HCT116 (cell line): ENCODE measurements at regions not wholly inside any gene's neighbourhood (a gene's known extent, or its start where the extent isn't known, plus 50 kb on each side); places are given as distances from the start of the nearest gene placed in this dataset.

ENCODE experiments used
- ATAC-seq: fragments of 200-7000 bp; cut with Tn5 transposase; 2 replicates; pipeline ENCODE4 v1.9.1; 2020; ENCODE audit warnings: mild to moderate bottlenecking, moderate library complexity
- BruUV-seq: library from RNA; stranded (reverse); fragments of 400-500 nt; replicated peaks from 2 replicates; lab custom pipeline; 2021; lab: Mats Ljungman, UMichigan
- CTCF ChIA-PET: fragments of 300-600 bp; sonication (Branson Sonifier 250); formaldehyde crosslinking; loops from one replicate; lab custom pipeline; 2021; ENCODE audit warnings: antibody characterized with exemption; lab: Charles Lee
- POLR2A ChIA-PET: fragments of 300-600, 350-600 bp; sonication (Branson Sonifier 250); formaldehyde crosslinking; loops from one replicate; lab custom pipeline; 2021; ENCODE audit warnings: antibody characterized with exemption; lab: Charles Lee
- RAD21 ChIA-PET, 2 experiments: fragments of 300-600 bp; sonication (Branson Sonifier 250); formaldehyde crosslinking; loops; one replicate each; lab custom pipeline; 2023; ENCODE audit warnings: low total read pairs in 2 of 2; ENCODE audit not compliant: uncharacterized antibody in 2 of 2, unreplicated experiment in 2 of 2, low non-redundant PET in 1 of 2; lab: Charles Lee
- DNase-seq: peaks from one replicate; pipeline ENCODE4 v3.0.0-alpha.2; 2010; ENCODE audit warnings: low read depth, low spot score
- H2AFZ ChIP-seq: fragments of 200-600 bp; shearing (Covaris generic), sonication (generic); 2 replicates; pipeline ENCODE4 v1.6.1; 2017; ENCODE audit warnings: low read depth, mixed run types, mixed read lengths, antibody characterized with exemption, low read length; ENCODE audit not compliant: poor library complexity, severe bottlenecking
- H3K27ac ChIP-seq: 2 replicates; pipeline ENCODE4 v1.5.1; 2012; ENCODE audit warnings: low read depth, low read length
- H3K27me3 ChIP-seq: fragments of 200-600 bp; sonication (generic); 2 replicates; pipeline ENCODE4 v1.6.1; 2016; ENCODE audit warnings: mixed run types, low read length, mixed read lengths; ENCODE audit not compliant: insufficient read depth
- H3K36me3 ChIP-seq, 2 experiments: fragments of 200-500 bp in 1 of 2; fragments of 200-600 bp in 1 of 2; sonication (Bioruptor generic) in 1 of 2; sonication (generic) in 1 of 2; 2 replicates each; pipeline versions ENCODE4 v1.5.1 to v1.6.1; 2014 to 2016; ENCODE audit warnings: low read length in 2 of 2, inconsistent platforms in 1 of 2, mixed read lengths in 1 of 2, mixed run types in 1 of 2; ENCODE audit not compliant: insufficient read depth in 2 of 2, control insufficient read depth in 1 of 2
- H3K4me1 ChIP-seq, 2 experiments: fragments of 200-600 bp in 1 of 2; sonication (generic) in 1 of 2; 2 replicates each; pipeline versions ENCODE4 v1.5.1 to v1.6.1; 2012 to 2017; ENCODE audit warnings: low read length in 2 of 2, inconsistent platforms in 1 of 2, mild to moderate bottlenecking in 1 of 2, mixed read lengths in 1 of 2, mixed run types in 1 of 2, moderate library complexity in 1 of 2; ENCODE audit not compliant: insufficient read depth in 2 of 2, control insufficient read depth in 1 of 2
- H3K4me2 ChIP-seq: fragments of 200-600 bp; sonication (generic); 2 replicates; pipeline ENCODE4 v1.6.1; 2017; ENCODE audit warnings: mixed run types, low read length, mixed read lengths
- H3K4me3 ChIP-seq, 2 experiments: fragments of 200-600 bp in 1 of 2; sonication (generic) in 1 of 2; replicated peaks in 1 of 2; 2 replicates each; pipeline ENCODE4 v1.5.1; 2011 to 2016; ENCODE audit warnings: low read length in 2 of 2, control low read depth in 1 of 2, low read depth in 1 of 2, mild to moderate bottlenecking in 1 of 2, mixed read lengths in 1 of 2, mixed run types in 1 of 2
- H3K79me2 ChIP-seq: fragments of 200-600 bp; sonication (generic); 2 replicates; pipeline ENCODE4 v1.6.1; 2017; ENCODE audit warnings: mild to moderate bottlenecking, mixed run types, low read length, moderate library complexity, mixed read lengths; ENCODE audit not compliant: insufficient read depth
- H3K9ac ChIP-seq: fragments of 200-600 bp; sonication (generic); 2 replicates; pipeline ENCODE4 v1.6.1; 2016; ENCODE audit warnings: low read length, mixed read lengths
- H3K9me2 ChIP-seq: fragments of 200-600 bp; sonication (generic), shearing (Covaris generic); 2 replicates; pipeline ENCODE4 v1.6.1; 2017; ENCODE audit warnings: mixed run types, mild to moderate bottlenecking, moderate library complexity; ENCODE audit not compliant: insufficient read depth
- H3K9me3 ChIP-seq, 2 experiments: fragments of 200-500 bp in 1 of 2; fragments of 200-600 bp in 1 of 2; sonication (Bioruptor generic) in 1 of 2; sonication (generic) in 1 of 2; 2 replicates each; pipeline ENCODE4 v1.6.1; 2014 to 2017; ENCODE audit warnings: low read length in 2 of 2, mixed read lengths in 2 of 2, inconsistent platforms in 1 of 2, low read depth in 1 of 2, mild to moderate bottlenecking in 1 of 2, mixed run types in 1 of 2, moderate library complexity in 1 of 2; ENCODE audit not compliant: control insufficient read depth in 1 of 2, insufficient read depth in 1 of 2
- H4K20me1 ChIP-seq: fragments of 200-600 bp; sonication (generic), shearing (Covaris generic); 2 replicates; pipeline ENCODE4 v1.6.1; 2017; ENCODE audit warnings: mixed run types, mild to moderate bottlenecking, moderate library complexity; ENCODE audit not compliant: insufficient read depth
- EGR1 ChIP-seq: IDR thresholded peaks from 2 replicates; pipeline ENCODE4 v1.6.1; 2012; ENCODE audit warnings: low read depth
- ELF1 ChIP-seq: IDR thresholded peaks from 2 replicates; pipeline ENCODE4 v1.6.1; 2012; ENCODE audit warnings: low read depth, borderline replicate concordance
- FOSL1 ChIP-seq: IDR thresholded peaks from 2 replicates; pipeline ENCODE4 v1.6.1; 2012; ENCODE audit warnings: low read depth
- JUND ChIP-seq: IDR thresholded peaks from 2 replicates; pipeline ENCODE4 v1.6.1; 2012
- POLR2A ChIP-seq: IDR thresholded peaks from 2 replicates; pipeline ENCODE4 v1.7.0; 2011; ENCODE audit warnings: borderline replicate concordance; ENCODE audit not compliant: insufficient read depth, insufficient read length; ENCODE audit errors: extremely low read depth
- RAD21 ChIP-seq: IDR thresholded peaks from 2 replicates; pipeline ENCODE4 v1.6.1; 2012; ENCODE audit warnings: low read depth, mild to moderate bottlenecking
- SIN3A ChIP-seq: IDR thresholded peaks from 2 replicates; pipeline ENCODE4 v1.6.1; 2012; ENCODE audit warnings: low read depth
- SRF ChIP-seq: IDR thresholded peaks from 2 replicates; pipeline ENCODE4 v1.6.1; 2012; ENCODE audit warnings: low read depth
- TCF7L2 ChIP-seq: IDR thresholded peaks from 2 replicates; pipeline ENCODE4 v1.7.0; 2011; ENCODE audit warnings: borderline replicate concordance, inconsistent platforms; ENCODE audit not compliant: insufficient read depth, insufficient read length; ENCODE audit errors: extremely low read depth
- ZNF274 ChIP-seq: fragments of 200-500 bp; sonication (Bioruptor generic); IDR thresholded peaks from 2 replicates; pipeline ENCODE4 v1.6.1; 2014; ENCODE audit warnings: mild to moderate bottlenecking, low read depth, low read length, inconsistent platforms
- intact Hi-C: fragments of 100-400 bp; cut with micrococcal nuclease; formaldehyde crosslinking; loops from 2 replicates; pipeline ENCODE4 v1.10.0; 2022
- TF ChIP-seq, protein P1 (sequence below): IDR thresholded peaks from 2 replicates; pipeline ENCODE4 v1.6.1; 2012
- TF ChIP-seq, protein P2 (sequence below), 3 experiments: fragments of 200-600 bp in 1 of 3; sonication (generic) in 1 of 3; IDR thresholded peaks in 2 of 3; conservative IDR thresholded peaks in 1 of 3; 2 replicates each; pipeline ENCODE4 v1.5.1; 2012 to 2017; ENCODE audit warnings: low read depth in 2 of 3, low read length in 2 of 3, antibody characterized with exemption in 1 of 3, borderline replicate concordance in 1 of 3, control low read depth in 1 of 3, mild to moderate bottlenecking in 1 of 3, mixed read lengths in 1 of 3, mixed run types in 1 of 3, moderate library complexity in 1 of 3; ENCODE audit not compliant: insufficient read depth in 1 of 3
- TF ChIP-seq, protein P3 (sequence below): IDR thresholded peaks from 2 replicates; pipeline ENCODE4 v1.6.1; 2012
- TF ChIP-seq, protein P4 (sequence below): IDR thresholded peaks from 2 replicates; pipeline ENCODE4 v1.6.1; 2011; ENCODE audit warnings: mild to moderate bottlenecking, low read length, moderate library complexity; ENCODE audit not compliant: insufficient replicate concordance; ENCODE audit errors: extremely low read depth

DNA sequence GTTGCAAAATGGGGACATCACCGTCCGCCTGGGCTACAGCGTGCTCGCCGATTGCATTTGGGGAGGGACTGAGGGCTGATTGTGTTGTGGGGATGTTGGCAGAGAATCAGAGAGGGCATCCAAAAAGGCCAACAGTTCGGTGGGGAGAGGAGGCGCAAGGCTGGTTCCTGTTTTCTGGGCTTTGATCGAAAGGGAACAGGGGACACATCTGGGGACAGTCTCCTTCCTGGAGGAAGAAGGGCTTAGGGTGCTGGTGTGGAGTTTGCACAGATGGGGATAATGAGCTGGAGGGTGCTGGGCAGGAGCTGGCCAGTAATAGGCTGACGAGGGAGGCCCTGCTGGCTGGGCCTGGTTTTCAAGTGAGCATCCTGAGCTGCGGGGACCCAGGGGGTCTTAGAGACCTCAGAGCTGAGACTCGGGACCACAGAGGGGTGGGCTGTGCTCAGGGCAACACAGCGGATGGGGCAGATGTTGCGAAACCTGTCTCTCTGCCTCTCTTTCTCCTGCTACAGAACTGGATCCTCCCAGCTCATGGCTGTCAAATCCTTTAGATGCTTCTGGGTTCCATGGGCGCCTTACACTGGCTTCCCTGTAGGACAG lies 288.7 kb downstream of the SEC14L1 start:
- Histone ChIP-seq H3K9ac (no peak overlapping the region), H3K4me1 (peaks cover 0 to 43% of the 10 kb centered on the region in 2 experiments; a peak in 2 of 4 replicates)
- intact Hi-C loops: no loop called here

More for the DNA sequence above, 288.7 kb downstream of the SEC14L1 start:
- POLR2A ChIA-PET: no interaction called here
- no peaks in the 10 kb centered on the region for H4K20me1 ChIP-seq
- H3K27ac ChIP-seq: no peak overlapping the region; the same call in 1 of the 2 replicates
- no peaks in the 10 kb centered on the region for H3K9me2 ChIP-seq
- no peak overlapping the region for H2AFZ ChIP-seq
- peaks cover 84% of the 10 kb centered on the region; the same call in 1 of the 2 replicates for H3K79me2 ChIP-seq
- no peak for DNase-seq
- H3K27me3 ChIP-seq: no peaks in the 10 kb centered on the region
- RAD21 ChIA-PET: interaction anchor here (0.5 to 1.7 kb wide), 4 partner anchors 65 to 138 kb away, joined by 3 to 8 read pairs (median 6); no protein-coding TSS in a partner anchor
- CTCF ChIA-PET: interaction anchor here (0.7 to 3.6 kb wide), 25 partner anchors 8 to 589 kb away, joined by 3 to 22 read pairs (median 4); no protein-coding TSS in a partner anchor
- BruUV-seq: no TSS peak
- no peak for TF ChIP-seq POLR2A
- no peak for TF ChIP-seq JUND
- TF ChIP-seq, protein P1, sequence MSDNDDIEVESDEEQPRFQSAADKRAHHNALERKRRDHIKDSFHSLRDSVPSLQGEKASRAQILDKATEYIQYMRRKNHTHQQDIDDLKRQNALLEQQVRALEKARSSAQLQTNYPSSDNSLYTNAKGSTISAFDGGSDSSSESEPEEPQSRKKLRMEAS: no peak
- TF ChIP-seq TCF7L2: no peak
- no peak for TF ChIP-seq SIN3A
- TF ChIP-seq SRF: no peak
- TF ChIP-seq, protein P2, sequence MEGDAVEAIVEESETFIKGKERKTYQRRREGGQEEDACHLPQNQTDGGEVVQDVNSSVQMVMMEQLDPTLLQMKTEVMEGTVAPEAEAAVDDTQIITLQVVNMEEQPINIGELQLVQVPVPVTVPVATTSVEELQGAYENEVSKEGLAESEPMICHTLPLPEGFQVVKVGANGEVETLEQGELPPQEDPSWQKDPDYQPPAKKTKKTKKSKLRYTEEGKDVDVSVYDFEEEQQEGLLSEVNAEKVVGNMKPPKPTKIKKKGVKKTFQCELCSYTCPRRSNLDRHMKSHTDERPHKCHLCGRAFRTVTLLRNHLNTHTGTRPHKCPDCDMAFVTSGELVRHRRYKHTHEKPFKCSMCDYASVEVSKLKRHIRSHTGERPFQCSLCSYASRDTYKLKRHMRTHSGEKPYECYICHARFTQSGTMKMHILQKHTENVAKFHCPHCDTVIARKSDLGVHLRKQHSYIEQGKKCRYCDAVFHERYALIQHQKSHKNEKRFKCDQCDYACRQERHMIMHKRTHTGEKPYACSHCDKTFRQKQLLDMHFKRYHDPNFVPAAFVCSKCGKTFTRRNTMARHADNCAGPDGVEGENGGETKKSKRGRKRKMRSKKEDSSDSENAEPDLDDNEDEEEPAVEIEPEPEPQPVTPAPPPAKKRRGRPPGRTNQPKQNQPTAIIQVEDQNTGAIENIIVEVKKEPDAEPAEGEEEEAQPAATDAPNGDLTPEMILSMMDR (IDR thresholded peaks at IDR 0.05 in 2 of 3, conservative IDR thresholded peaks at IDR 0.05 in 1 of 3; ENCODE audit: borderline replicate concordance in 1 of 3, insufficient read depth in 1 of 3, low read depth in 2 of 3, low read length in 2 of 3): no peak
- TF ChIP-seq ELF1: no peak
- TF ChIP-seq, protein P3, sequence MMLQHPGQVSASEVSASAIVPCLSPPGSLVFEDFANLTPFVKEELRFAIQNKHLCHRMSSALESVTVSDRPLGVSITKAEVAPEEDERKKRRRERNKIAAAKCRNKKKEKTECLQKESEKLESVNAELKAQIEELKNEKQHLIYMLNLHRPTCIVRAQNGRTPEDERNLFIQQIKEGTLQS: no peak
- no peak for TF ChIP-seq RAD21
- TF ChIP-seq EGR1: no peak
- no peak for TF ChIP-seq ZNF274
- no peak for TF ChIP-seq FOSL1
- TF ChIP-seq, protein P4, sequence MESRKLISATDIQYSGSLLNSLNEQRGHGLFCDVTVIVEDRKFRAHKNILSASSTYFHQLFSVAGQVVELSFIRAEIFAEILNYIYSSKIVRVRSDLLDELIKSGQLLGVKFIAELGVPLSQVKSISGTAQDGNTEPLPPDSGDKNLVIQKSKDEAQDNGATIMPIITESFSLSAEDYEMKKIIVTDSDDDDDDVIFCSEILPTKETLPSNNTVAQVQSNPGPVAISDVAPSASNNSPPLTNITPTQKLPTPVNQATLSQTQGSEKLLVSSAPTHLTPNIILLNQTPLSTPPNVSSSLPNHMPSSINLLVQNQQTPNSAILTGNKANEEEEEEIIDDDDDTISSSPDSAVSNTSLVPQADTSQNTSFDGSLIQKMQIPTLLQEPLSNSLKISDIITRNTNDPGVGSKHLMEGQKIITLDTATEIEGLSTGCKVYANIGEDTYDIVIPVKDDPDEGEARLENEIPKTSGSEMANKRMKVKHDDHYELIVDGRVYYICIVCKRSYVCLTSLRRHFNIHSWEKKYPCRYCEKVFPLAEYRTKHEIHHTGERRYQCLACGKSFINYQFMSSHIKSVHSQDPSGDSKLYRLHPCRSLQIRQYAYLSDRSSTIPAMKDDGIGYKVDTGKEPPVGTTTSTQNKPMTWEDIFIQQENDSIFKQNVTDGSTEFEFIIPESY: no peak
- H3K4me2 ChIP-seq: no peak overlapping the region
- H3K9me3 ChIP-seq: no peaks in the 10 kb centered on the region
- no peak for ATAC-seq
- H3K4me3 ChIP-seq: no peak overlapping the region
- H3K36me3 ChIP-seq: no peaks in the 10 kb centered on the region; a peak in 1 of 4 replicates
